ENCODE measurements at regions not wholly inside any gene's neighbourhood (a gene's known extent, or its start where the extent isn't known, plus 50 kb on each side); places are given as distances from the start of the nearest gene placed in this dataset.

GRCh38 chr2:217149087-217149660 lies 289.3 kb upstream of the TNP1 start:
- DNase-seq = no peak

- no peak for DNase-seq
These were observed 288.0 kb upstream of the TNP1 start for GRCh38 chr2:217147818-217148217.

- no peak for DNase-seq
These were observed 287.1 kb upstream of the TNP1 start for GRCh38 chr2:217146956-217147355.

GRCh38 chr2:217142649-217143266 lies 282.9 kb upstream of the TNP1 start:
- peak; percentile 34 to 69 for DNase-seq

- DNase-seq = no peak
These were observed 278.4 kb upstream of the TNP1 start for GRCh38 chr2:217138284-217138683.

GRCh38 chr2:217127744-217128143 lies 267.9 kb upstream of the TNP1 start:
- peak; percentile 74 to 93 for DNase-seq

- DNase-seq = no peak
These were observed 265.1 kb upstream of the TNP1 start for GRCh38 chr2:217125014-217125413.

GRCh38 chr2:217124050-217124449 lies 264.2 kb upstream of the TNP1 start:
- DNase-seq = no peak

GRCh38 chr2:217121565-217121964 lies 261.7 kb upstream of the TNP1 start:
- DNase-seq = no peak

GRCh38 chr2:217120429-217120828 lies 260.6 kb upstream of the TNP1 start:
- no peak for DNase-seq

GRCh38 chr2:217118559-217119284 lies 258.9 kb upstream of the TNP1 start:
- DNase-seq = no peak

GRCh38 chr2:217117523-217117922 lies 257.7 kb upstream of the TNP1 start:
- DNase-seq = no peak

- DNase-seq = no peak
These were observed 256.7 kb upstream of the TNP1 start for GRCh38 chr2:217116610-217117009.

GRCh38 chr2:217114117-217114516 lies 254.3 kb upstream of the TNP1 start:
- no peak for DNase-seq

GRCh38 chr2:217113491-217113890 lies 253.6 kb upstream of the TNP1 start:
- DNase-seq = no peak

GRCh38 chr2:217110550-217110949 lies 250.7 kb upstream of the TNP1 start:
- DNase-seq = no peak

- DNase-seq = no peak
These were observed 248.7 kb upstream of the TNP1 start for GRCh38 chr2:217108575-217109027.

GRCh38 chr2:217108086-217108485 lies 248.2 kb upstream of the TNP1 start:
- no peak for DNase-seq

- no peak for DNase-seq
These were observed 247.6 kb upstream of the TNP1 start for GRCh38 chr2:217107480-217107879.

GRCh38 chr2:217106650-217107014 lies 246.8 kb upstream of the TNP1 start:
- no peak for DNase-seq

GRCh38 chr2:217105733-217106649 lies 246.1 kb upstream of the TNP1 start:
- no peak for DNase-seq

- no peak for DNase-seq
These were observed 244.1 kb upstream of the TNP1 start for GRCh38 chr2:217103752-217104545.

Measured in NCI-H2081 (cell line).